Astrocyte of the cerebellum (primary cell): ENCODE measurements at regions not wholly inside any gene's neighbourhood (a gene's known extent, or its start where the extent isn't known, plus 50 kb on each side); places are given as distances from the start of the nearest gene placed in this dataset.

Experiments
- DNase-seq: peaks from one replicate; pipeline ENCODE4 v3.0.0-alpha.2; 2011; ENCODE audit warnings: low read depth
- H3K4me3 ChIP-seq: 2 replicates; pipeline ENCODE4 v1.5.1; 2011; ENCODE audit warnings: mild to moderate bottlenecking, low read depth, low read length, moderate library complexity
- in situ Hi-C: cut with HindIII; loops from 2 replicates; pipeline ENCODE4 v1.10.0; 2017; ENCODE audit warnings: low sequenced_read_pairs
- TF ChIP-seq, protein P1 (sequence below): IDR thresholded peaks from 2 replicates; pipeline ENCODE4 v1.5.1; 2012; ENCODE audit warnings: low read length, low read depth, moderate library complexity, mild to moderate bottlenecking; ENCODE audit errors: missing control alignments

DNA sequence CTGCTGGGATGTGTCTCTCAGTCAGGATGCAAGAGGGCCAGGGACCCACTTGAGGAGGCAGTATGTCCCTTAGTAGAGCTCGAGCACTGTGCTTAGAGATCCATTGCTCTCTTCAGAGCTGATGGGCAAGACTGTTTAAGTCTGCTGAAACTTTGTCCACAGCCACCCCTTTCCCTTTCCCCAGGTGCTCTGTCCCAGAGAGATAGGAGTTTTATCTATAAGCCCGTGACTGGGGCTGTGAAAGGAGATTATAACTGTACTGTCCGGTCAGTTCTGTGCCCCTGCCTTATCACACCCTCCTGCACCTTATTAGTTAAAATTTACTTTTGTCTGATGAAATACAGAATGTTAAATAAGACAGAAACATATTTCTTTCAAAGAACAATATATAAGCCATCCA lies 378.4 kb downstream of the PABPC4L start:
- H3K4me3 ChIP-seq: no peak overlapping the region
- no peak for DNase-seq
- TF ChIP-seq, protein P1, sequence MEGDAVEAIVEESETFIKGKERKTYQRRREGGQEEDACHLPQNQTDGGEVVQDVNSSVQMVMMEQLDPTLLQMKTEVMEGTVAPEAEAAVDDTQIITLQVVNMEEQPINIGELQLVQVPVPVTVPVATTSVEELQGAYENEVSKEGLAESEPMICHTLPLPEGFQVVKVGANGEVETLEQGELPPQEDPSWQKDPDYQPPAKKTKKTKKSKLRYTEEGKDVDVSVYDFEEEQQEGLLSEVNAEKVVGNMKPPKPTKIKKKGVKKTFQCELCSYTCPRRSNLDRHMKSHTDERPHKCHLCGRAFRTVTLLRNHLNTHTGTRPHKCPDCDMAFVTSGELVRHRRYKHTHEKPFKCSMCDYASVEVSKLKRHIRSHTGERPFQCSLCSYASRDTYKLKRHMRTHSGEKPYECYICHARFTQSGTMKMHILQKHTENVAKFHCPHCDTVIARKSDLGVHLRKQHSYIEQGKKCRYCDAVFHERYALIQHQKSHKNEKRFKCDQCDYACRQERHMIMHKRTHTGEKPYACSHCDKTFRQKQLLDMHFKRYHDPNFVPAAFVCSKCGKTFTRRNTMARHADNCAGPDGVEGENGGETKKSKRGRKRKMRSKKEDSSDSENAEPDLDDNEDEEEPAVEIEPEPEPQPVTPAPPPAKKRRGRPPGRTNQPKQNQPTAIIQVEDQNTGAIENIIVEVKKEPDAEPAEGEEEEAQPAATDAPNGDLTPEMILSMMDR: no peak
- in situ Hi-C loops: no loop called here

GRCh38 chr4:133812954-133813353 lies 388.6 kb downstream of the PABPC4L start:
- H3K4me3 ChIP-seq: no peak overlapping the region
- no peak for DNase-seq
- TF ChIP-seq, protein P1: no peak
- in situ Hi-C loops: no loop called here

DNA sequence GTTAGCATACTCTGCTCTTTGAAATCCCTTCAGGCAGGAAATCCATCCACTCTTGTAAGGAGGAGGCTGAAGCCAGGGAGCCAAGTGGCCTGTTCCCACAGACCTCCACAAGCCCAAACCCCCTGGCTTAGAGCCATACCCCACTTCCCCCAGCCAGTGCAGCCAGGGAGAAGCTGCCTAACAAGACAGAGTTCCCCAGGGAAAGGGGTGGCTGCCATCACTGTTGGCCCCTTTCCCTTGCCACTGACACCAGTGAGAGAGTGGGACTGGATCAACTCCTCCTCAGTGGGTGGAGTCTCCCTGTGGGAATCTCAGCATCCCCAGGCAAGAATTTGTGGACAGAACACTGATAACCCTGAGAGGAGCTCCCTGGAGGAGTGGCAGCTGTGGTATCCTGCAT lies 389.4 kb downstream of the PABPC4L start:
- H3K4me3 ChIP-seq: no peak overlapping the region
- DNase-seq: no peak
- TF ChIP-seq, protein P1: no peak
- in situ Hi-C loops: no loop called here

DNA sequence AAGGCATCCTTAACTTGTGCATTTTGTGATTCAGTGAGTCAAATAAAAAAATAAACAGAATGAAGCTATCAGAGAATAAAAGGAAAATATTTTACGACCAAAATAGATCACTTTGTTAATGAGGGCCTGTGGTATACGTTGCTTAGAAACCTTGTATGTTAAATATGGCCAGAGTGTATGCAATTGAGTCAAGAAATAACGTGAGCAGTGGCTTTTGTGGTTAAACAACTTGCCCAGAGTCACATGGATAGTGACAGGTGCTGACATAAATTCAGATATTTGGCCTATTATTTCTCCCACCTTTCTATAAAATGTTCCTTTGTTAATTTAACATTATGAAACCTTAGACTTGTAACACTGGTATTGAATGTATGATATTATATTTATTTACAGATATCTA lies 393.4 kb downstream of the PABPC4L start:
- DNase-seq: no peak

GRCh38 chr4:133803341-133803740 lies 398.2 kb downstream of the PABPC4L start:
- H3K4me3 ChIP-seq: no peak overlapping the region
- in situ Hi-C loops: no loop called here
- TF ChIP-seq, protein P1: no peak
- no peak for DNase-seq

More for the DNA sequence above, 393.4 kb downstream of the PABPC4L start:
- no peak overlapping the region for H3K4me3 ChIP-seq
- TF ChIP-seq, protein P1: no peak
- in situ Hi-C loops: no loop called here

DNA sequence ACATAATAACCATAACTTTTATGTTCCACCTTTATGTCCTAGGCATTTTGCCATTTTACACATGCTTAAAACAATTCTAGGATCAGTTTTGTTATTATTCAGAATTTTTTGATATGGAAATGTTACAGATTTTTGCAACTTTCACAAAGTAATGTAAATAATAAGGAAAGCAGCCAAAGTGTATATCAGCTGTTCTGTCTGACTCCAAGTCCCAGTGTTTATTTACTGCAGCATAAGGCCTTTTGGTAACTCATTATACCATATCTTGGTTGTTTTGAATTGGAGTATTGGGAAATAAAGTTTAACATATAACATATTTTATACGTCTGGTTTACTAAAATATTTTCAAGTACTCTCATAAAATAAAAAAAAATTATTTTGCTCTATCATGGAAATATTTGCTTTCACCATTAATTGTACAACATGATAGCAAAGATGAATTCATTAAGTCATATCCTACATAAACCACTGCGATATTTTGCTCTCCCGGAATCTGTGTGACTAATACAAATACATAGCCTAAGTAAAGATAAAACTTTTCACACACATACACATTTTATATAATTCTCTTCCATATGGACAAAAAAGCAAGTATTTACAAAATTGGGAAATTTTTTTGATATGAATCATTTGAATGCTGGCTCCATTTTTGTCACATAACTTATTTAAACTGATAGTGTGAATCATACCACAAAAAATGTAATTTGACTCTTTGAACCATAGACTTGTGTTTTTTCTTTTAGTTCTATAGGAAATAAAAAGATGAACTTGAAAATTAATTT lies 399.0 kb downstream of the PABPC4L start:
- DNase-seq: no peak
- in situ Hi-C loops: no loop called here
- TF ChIP-seq, protein P1: no peak

More for the DNA sequence above, 399.0 kb downstream of the PABPC4L start:
- no peak overlapping the region for H3K4me3 ChIP-seq
